ENCODE measurements at regions not wholly inside any gene's neighbourhood (a gene's known extent, or its start where the extent isn't known, plus 50 kb on each side); places are given as distances from the start of the nearest gene placed in this dataset.

DNA sequence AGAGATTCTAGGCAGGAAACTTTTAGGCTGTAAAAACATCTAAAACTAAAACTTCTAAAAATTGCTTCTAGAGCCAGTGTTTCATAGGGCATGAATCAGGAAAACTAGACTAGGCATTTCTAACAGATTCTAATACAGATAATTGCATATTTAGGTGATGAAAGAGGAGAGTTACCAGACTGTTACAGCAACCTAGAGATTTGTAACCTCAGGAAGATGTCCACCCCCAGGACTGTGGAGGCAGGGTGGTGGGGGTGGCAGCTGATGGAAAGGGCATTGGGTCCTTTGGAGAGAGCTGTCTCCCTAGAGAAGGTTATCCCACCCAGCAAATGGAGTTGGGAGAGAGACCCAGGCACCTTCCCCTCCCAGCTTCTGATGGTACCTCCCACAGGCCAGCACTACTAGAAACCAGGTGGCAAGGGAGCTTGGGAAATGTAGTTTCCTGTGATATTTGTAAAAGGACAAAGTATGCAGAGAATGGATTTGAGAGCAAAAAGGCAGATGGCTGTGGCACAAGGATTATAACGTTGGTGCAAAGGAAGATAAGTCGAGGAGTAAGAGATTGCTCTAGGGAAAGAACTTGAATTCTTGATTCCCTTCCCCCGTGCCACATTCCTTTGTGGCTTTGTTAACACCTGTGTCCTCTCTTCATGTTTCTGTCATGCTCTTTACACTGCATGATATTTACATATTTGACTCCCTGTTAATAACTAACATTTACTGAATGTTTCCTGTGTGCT, 75.6 kb upstream of the MGAT5 start:
- Mint-ChIP-seq H3K4me3 (ENCODE audit: unreplicated experiment) (no peak overlapping the region), H3K27ac (ENCODE audit: unreplicated experiment) (no peak overlapping the region), H3K9me3 (ENCODE audit: unreplicated experiment) (no peaks in the 10 kb centered on the region), H3K4me1 (ENCODE audit: unreplicated experiment) (peaks cover 16% of the 10 kb centered on the region), H3K36me3 (ENCODE audit: unreplicated experiment) (no peaks in the 10 kb centered on the region), H3K27me3 (ENCODE audit: unreplicated experiment) (no peaks in the 10 kb centered on the region)
- DNase-seq (ENCODE audit: extremely low spot score, unreplicated experiment), result no peak
- TF ChIP-seq CTCF (IDR thresholded peaks at IDR 0.05), result no peak

- Mint-ChIP-seq H3K4me3 (ENCODE audit: unreplicated experiment) (no peak overlapping the region), H3K4me1 (ENCODE audit: unreplicated experiment) (peaks cover 4% of the 10 kb centered on the region), H3K36me3 (ENCODE audit: unreplicated experiment) (no peaks in the 10 kb centered on the region), H3K27ac (ENCODE audit: unreplicated experiment) (no peak overlapping the region), H3K27me3 (ENCODE audit: unreplicated experiment) (no peaks in the 10 kb centered on the region), H3K9me3 (ENCODE audit: unreplicated experiment) (no peaks in the 10 kb centered on the region)
- no peak for DNase-seq (ENCODE audit: extremely low spot score, unreplicated experiment)
- no peak for TF ChIP-seq CTCF (IDR thresholded peaks at IDR 0.05)
Measured at GRCh38 chr2:134181219-134181618, 72.7 kb upstream of the MGAT5 start.

DNA sequence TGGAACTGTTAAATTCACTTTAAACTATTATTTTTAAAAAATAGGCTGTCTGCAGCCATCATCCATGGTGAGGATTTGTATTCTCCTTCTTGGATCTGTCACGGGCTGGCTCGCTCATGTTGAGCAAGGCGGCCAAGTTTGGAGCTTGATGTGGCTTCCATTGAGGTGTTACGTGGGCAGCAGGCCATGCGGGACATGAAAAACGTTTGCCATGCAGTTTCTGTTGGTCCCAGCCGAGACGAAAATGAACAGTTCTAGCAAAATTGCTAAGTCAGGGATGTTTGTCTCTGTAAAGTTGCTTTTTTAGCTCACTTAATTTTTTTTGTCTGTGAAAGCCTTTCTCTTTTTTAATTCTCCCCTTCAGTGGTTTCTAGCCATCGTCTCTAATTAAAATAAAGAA, 70.2 kb upstream of the MGAT5 start:
- no peaks in the 10 kb centered on the region for H3K27me3 Mint-ChIP-seq (ENCODE audit: unreplicated experiment)
- DNase-seq (ENCODE audit: extremely low spot score, unreplicated experiment), result no peak
- H3K36me3 Mint-ChIP-seq (ENCODE audit: unreplicated experiment), result no peaks in the 10 kb centered on the region
- H3K4me3 Mint-ChIP-seq (ENCODE audit: unreplicated experiment), result no peak overlapping the region
- TF ChIP-seq CTCF (IDR thresholded peaks at IDR 0.05), result no peak
- no peaks in the 10 kb centered on the region for H3K9me3 Mint-ChIP-seq (ENCODE audit: unreplicated experiment)
- H3K27ac Mint-ChIP-seq (ENCODE audit: unreplicated experiment), result no peak overlapping the region
- H3K4me1 Mint-ChIP-seq (ENCODE audit: unreplicated experiment), result peaks cover 4% of the 10 kb centered on the region

GRCh38 chr2:134185639-134186038, 68.2 kb upstream of the MGAT5 start:
- no peak for TF ChIP-seq CTCF (IDR thresholded peaks at IDR 0.05)
- no peak overlapping the region for H3K27ac Mint-ChIP-seq (ENCODE audit: unreplicated experiment)
- no peaks in the 10 kb centered on the region for H3K27me3 Mint-ChIP-seq (ENCODE audit: unreplicated experiment)
- H3K4me3 Mint-ChIP-seq (ENCODE audit: unreplicated experiment), result no peak overlapping the region
- no peaks in the 10 kb centered on the region for H3K9me3 Mint-ChIP-seq (ENCODE audit: unreplicated experiment)
- no peaks in the 10 kb centered on the region for H3K36me3 Mint-ChIP-seq (ENCODE audit: unreplicated experiment)
- H3K4me1 Mint-ChIP-seq (ENCODE audit: unreplicated experiment), result peaks cover 4% of the 10 kb centered on the region
- no peak for DNase-seq (ENCODE audit: extremely low spot score, unreplicated experiment)

DNA sequence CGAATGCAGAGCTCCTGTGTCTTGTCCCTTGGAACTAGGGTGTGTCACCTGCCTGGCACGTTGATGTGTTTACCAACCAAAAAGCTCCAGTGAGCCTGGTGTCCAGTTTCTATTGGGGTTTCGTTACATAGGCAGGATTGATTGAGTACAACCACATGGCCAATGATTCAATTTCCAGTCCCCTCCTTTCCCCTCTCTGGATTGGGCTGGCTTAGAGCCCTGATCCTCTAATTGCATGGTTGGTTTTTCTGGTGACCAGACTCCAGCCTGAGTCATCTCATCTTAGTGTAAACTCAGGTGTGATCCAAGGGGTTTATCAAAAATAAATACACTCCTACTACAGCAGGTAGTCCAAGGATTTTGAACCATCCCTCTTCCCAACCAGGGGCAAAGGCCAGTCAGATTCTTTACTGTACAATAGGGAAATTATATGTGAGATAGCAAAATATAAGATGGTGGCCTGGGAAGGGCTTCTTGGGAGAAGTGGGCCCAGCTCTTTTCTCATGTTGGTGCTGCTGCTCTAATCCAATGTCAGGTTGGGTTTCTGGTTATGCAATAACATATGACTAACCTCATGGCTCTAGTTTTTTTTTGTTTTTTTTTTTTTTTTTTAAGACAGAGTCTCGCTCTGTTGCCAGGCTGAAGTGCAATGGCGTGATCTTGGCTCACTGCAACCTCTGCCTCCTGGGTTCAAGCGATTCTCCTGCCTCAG, 64.7 kb upstream of the MGAT5 start:
- Mint-ChIP-seq H3K4me1 (ENCODE audit: unreplicated experiment) (peaks cover 12% of the 10 kb centered on the region), H3K27me3 (ENCODE audit: unreplicated experiment) (no peaks in the 10 kb centered on the region), H3K9me3 (ENCODE audit: unreplicated experiment) (no peaks in the 10 kb centered on the region), H3K36me3 (ENCODE audit: unreplicated experiment) (no peaks in the 10 kb centered on the region), H3K27ac (ENCODE audit: unreplicated experiment) (no peak overlapping the region), H3K4me3 (ENCODE audit: unreplicated experiment) (no peak overlapping the region)
- TF ChIP-seq CTCF (IDR thresholded peaks at IDR 0.05), result no peak
- DNase-seq (ENCODE audit: extremely low spot score, unreplicated experiment), result no peak

Measured in osteocyte (in vitro differentiated cells).